Esophagus muscularis mucosa (tissue), 4 donors: ENCODE measurements at regions not wholly inside any gene's neighbourhood (a gene's known extent, or its start where the extent isn't known, plus 50 kb on each side); places are given as distances from the start of the nearest gene placed in this dataset.

ENCODE experiments used
- CTCF ChIP-seq, 3 experiments: fragments of 200-600 bp in 2 of 3; fragments of 450-650 bp in 1 of 3; sonication (generic) in 2 of 3; IDR thresholded peaks; one replicate each; pipeline ENCODE4 v1.5.1; 2017 to 2019; ENCODE audit warnings: antibody characterized with exemption in 3 of 3, mild to moderate bottlenecking in 2 of 3, moderate library complexity in 1 of 3
- EP300 ChIP-seq: sonication (generic); formaldehyde crosslinking; IDR thresholded peaks from one replicate; pipeline ENCODE4 v1.6.1; 2017; ENCODE audit warnings: antibody characterized with exemption
- POLR2A ChIP-seq: fragments of 450-650 bp; IDR thresholded peaks from one replicate; pipeline ENCODE4 v1.6.1; 2017; ENCODE audit warnings: antibody characterized with exemption, moderate library complexity, mild to moderate bottlenecking, low read depth
- POLR2AphosphoS5 ChIP-seq, 2 donors: sonication (generic); formaldehyde crosslinking; IDR thresholded peaks; one replicate each; pipeline ENCODE4 v1.6.1; 2017; ENCODE audit warnings: antibody characterized with exemption in 2 of 2

- no peak for TF ChIP-seq CTCF (IDR thresholded peaks at IDR 0.05)
- no peak for TF ChIP-seq POLR2AphosphoS5 (IDR thresholded peaks at IDR 0.05)
- no peak for TF ChIP-seq POLR2A
- TF ChIP-seq EP300, result no peak
These were observed 180.2 kb downstream of the SOCS6 start for GRCh38 chr18:70468861-70469547.
